Progenitor cell of endocrine pancreas (in vitro differentiated cells): ENCODE measurements at regions not wholly inside any gene's neighbourhood (a gene's known extent, or its start where the extent isn't known, plus 50 kb on each side); places are given as distances from the start of the nearest gene placed in this dataset.

Experiments used
- DNase-seq: peaks from one replicate; pipeline ENCODE4 v3.0.0; 2021; ENCODE audit warnings: low spot score; ENCODE audit not compliant: unreplicated experiment
- H3K27ac Mint-ChIP-seq: 2 replicates; pipeline ENCODE4 v1.8.0; 2021; ENCODE audit warnings: mild to moderate bottlenecking, moderate library complexity, mixed read lengths
- H3K27me3 Mint-ChIP-seq: 2 replicates; pipeline ENCODE4 v1.8.0; 2021; ENCODE audit warnings: mixed read lengths
- H3K36me3 Mint-ChIP-seq: 2 replicates; pipeline ENCODE4 v1.8.0; 2022; ENCODE audit warnings: mixed read lengths; ENCODE audit not compliant: insufficient read depth
- H3K4me1 Mint-ChIP-seq: 2 replicates; pipeline ENCODE4 v1.8.0; 2021; ENCODE audit warnings: low read depth, mixed read lengths
- H3K4me3 Mint-ChIP-seq: 2 replicates; pipeline ENCODE4 v1.8.0; 2021; ENCODE audit warnings: low read depth, mild to moderate bottlenecking, moderate library complexity, mixed read lengths
- H3K9me3 Mint-ChIP-seq: 2 replicates; pipeline ENCODE4 v1.8.0; 2021; ENCODE audit warnings: low read depth, mixed read lengths
- TF ChIP-seq, protein P1 (sequence below): fragments of 200-600 bp; sonication (generic); IDR thresholded peaks from one replicate; pipeline ENCODE4 v1.5.0; 2021; ENCODE audit warnings: antibody characterized with exemption, mild to moderate bottlenecking; ENCODE audit not compliant: unreplicated experiment

DNA sequence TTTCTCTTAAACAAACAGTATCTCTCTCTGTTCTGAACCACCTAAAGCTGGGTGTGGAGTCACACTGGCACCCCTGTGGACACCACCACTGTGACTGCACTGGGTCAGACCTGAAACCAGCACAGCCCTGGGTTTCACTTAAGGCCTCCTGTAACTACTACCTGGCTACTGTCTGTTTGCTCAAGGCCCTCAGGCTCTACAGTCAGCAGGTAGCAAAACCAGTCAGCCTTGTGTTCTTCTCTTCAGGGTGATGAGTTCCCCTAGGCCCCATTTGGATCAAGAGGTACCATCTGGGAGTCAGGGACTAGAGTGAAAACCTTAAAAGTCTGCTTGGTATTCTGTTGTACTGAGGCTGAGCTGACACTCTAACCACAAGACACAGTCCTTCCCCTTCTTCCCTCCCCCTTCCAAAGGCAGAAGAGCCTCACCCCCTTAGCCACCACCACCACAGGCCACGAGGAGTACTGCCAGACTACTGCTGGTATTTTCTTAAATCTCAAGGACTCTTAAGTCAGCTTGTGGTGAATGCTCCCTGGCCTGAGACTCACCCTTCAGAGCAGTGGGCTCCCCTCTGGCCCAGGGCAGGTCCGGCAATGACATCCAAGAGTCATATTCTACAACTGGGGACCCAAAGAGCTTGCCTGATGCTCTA lies 153.2 kb upstream of the MON1B start:
- H3K4me1 Mint-ChIP-seq = no peaks in the 10 kb centered on the region
- no peak overlapping the region for H3K4me3 Mint-ChIP-seq
- H3K36me3 Mint-ChIP-seq = no peaks in the 10 kb centered on the region
- no peak overlapping the region for H3K27ac Mint-ChIP-seq
- peaks cover 3% of the 10 kb centered on the region for H3K9me3 Mint-ChIP-seq
- TF ChIP-seq, protein P1, sequence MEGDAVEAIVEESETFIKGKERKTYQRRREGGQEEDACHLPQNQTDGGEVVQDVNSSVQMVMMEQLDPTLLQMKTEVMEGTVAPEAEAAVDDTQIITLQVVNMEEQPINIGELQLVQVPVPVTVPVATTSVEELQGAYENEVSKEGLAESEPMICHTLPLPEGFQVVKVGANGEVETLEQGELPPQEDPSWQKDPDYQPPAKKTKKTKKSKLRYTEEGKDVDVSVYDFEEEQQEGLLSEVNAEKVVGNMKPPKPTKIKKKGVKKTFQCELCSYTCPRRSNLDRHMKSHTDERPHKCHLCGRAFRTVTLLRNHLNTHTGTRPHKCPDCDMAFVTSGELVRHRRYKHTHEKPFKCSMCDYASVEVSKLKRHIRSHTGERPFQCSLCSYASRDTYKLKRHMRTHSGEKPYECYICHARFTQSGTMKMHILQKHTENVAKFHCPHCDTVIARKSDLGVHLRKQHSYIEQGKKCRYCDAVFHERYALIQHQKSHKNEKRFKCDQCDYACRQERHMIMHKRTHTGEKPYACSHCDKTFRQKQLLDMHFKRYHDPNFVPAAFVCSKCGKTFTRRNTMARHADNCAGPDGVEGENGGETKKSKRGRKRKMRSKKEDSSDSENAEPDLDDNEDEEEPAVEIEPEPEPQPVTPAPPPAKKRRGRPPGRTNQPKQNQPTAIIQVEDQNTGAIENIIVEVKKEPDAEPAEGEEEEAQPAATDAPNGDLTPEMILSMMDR = no peak
- no peak for DNase-seq
- no peaks in the 10 kb centered on the region for H3K27me3 Mint-ChIP-seq

DNA sequence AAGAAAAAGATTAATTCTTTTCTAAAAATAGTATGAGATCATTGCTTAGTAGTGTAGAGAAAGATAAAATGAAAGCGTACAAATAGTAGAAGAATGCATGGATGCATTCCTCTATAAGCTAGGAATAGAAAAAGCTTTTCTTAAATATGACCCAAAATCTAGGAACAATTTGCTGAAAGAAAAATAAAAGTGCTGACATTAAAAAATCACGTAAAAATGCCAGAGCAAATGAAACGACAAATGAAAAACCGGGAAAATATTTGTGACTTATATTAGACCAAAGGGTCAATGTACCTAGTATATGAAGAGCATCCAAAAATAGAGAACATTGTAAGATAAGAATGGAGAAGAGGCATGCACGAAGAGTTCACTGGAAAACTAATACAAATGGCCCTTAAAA lies 149.5 kb upstream of the MON1B start:
- H3K4me1 Mint-ChIP-seq = no peaks in the 10 kb centered on the region
- H3K9me3 Mint-ChIP-seq = no peaks in the 10 kb centered on the region
- DNase-seq = no peak
- TF ChIP-seq, protein P1 = no peak
- H3K4me3 Mint-ChIP-seq = no peak overlapping the region
- H3K36me3 Mint-ChIP-seq = no peaks in the 10 kb centered on the region
- no peak overlapping the region for H3K27ac Mint-ChIP-seq
- peaks cover 4% of the 10 kb centered on the region for H3K27me3 Mint-ChIP-seq

DNA sequence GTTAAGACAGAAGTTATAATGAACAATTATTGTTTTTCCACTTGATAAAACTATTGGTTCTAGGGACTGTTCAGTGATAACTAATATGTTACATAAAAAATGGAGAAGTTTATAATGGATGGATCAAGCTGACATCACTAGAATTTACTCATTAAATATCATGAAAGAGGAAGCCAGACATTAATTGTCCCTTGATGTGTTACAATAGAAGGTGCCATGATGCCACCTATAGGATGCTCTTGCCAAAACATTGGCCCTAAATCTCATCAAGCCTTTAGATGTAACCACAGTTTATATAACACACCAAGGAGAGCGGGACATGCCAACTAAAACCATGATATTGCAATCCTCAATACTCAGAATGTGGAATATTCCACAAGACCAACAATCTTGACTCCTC lies 147.9 kb upstream of the MON1B start:
- no peak overlapping the region for H3K27ac Mint-ChIP-seq
- no peaks in the 10 kb centered on the region for H3K36me3 Mint-ChIP-seq
- H3K4me1 Mint-ChIP-seq = no peaks in the 10 kb centered on the region
- no peak overlapping the region for H3K4me3 Mint-ChIP-seq
- TF ChIP-seq, protein P1 = peak; percentile 38
- no peaks in the 10 kb centered on the region for H3K9me3 Mint-ChIP-seq
- no peak for DNase-seq
- peaks cover 4% of the 10 kb centered on the region for H3K27me3 Mint-ChIP-seq

DNA sequence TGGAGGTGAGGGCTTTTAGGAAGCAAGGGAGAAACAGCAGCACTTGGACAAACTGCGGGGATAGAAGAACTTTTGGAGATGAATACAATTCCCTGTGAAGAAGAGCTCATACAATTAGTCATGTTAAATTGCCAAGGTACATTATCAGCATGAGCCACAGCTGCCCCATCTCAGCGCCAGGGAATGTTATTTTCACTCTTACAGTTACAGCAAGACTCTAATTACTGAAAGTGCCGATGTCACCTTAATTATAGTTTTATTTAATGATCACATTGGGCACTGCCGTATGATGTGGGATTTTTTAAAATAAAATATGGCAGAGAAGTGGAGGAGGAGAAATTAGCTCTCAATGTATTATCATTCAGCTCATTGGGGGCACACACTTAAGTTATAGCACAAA lies 144.8 kb upstream of the MON1B start:
- Mint-ChIP-seq H3K36me3 (no peaks in the 10 kb centered on the region), H3K4me3 (no peak overlapping the region), H3K4me1 (peaks cover 2% of the 10 kb centered on the region), H3K27ac (no peak overlapping the region), H3K27me3 (peaks cover 4% of the 10 kb centered on the region), H3K9me3 (no peaks in the 10 kb centered on the region)
- DNase-seq = no peak
- TF ChIP-seq, protein P1 = no peak

DNA sequence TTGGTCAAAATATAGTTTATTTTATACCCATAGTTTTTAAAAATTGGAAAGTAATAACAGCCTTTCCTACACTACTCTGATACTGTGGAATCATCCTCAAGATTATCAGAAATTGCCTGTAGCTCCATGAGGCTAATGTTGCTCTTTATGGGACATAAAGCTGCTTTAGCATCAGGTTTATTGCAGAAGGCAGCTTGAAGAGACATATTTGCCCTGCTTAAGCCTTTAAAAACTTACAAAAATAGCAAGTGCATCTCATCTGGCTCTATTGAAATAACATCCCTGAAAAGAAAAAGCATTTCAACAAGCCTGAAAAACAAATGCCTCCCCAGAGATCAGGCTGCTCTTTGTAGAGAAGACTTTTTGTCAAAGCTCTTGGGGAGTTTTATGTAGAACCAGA lies 142.9 kb upstream of the MON1B start:
- H3K27ac Mint-ChIP-seq = no peak overlapping the region
- H3K36me3 Mint-ChIP-seq = no peaks in the 10 kb centered on the region
- TF ChIP-seq, protein P1 = no peak
- H3K9me3 Mint-ChIP-seq = no peaks in the 10 kb centered on the region
- peaks cover 2% of the 10 kb centered on the region for H3K4me1 Mint-ChIP-seq
- H3K4me3 Mint-ChIP-seq = no peak overlapping the region
- H3K27me3 Mint-ChIP-seq = peaks cover 4% of the 10 kb centered on the region
- DNase-seq = no peak
